Psoas muscle (tissue), 7 donors: ENCODE measurements at regions not wholly inside any gene's neighbourhood (a gene's known extent, or its start where the extent isn't known, plus 50 kb on each side); places are given as distances from the start of the nearest gene placed in this dataset.

Experiments used
- ATAC-seq, 4 donors: fragments of 200-7000 bp; cut with Tn5 transposase; one replicate each; pipeline ENCODE4 v1.9.1; 2020; ENCODE audit warnings: moderate library complexity in 3 of 4, mild to moderate bottlenecking in 2 of 4
- DNase-seq, 2 donors: peaks; one replicate each; pipeline ENCODE4 v3.0.0-alpha.2; 2020
- H3K27ac ChIP-seq: fragments of 200-600 bp; one replicate; pipeline ENCODE4 v1.8.0; 2022
- H3K27me3 ChIP-seq, 3 donors: fragments of 200-600 bp in 1 of 3; one replicate each; pipeline versions ENCODE4 v1.6.1 to v1.8.0; 2013 to 2022; ENCODE audit warnings: low read length in 2 of 3, mild to moderate bottlenecking in 2 of 3, moderate library complexity in 1 of 3; ENCODE audit not compliant: insufficient read depth in 3 of 3
- H3K36me3 ChIP-seq, 2 donors: fragments of 200-600 bp in 1 of 2; one replicate each; pipeline versions ENCODE4 v1.6.1 to v1.8.0; 2013 to 2022; ENCODE audit warnings: low read depth in 1 of 2, mild to moderate bottlenecking in 1 of 2, moderate library complexity in 1 of 2; ENCODE audit not compliant: insufficient read depth in 1 of 2
- H3K4me1 ChIP-seq: fragments of 200-600 bp; one replicate; pipeline ENCODE4 v1.8.0; 2022
- H3K4me3 ChIP-seq: fragments of 200-600 bp; one replicate; pipeline ENCODE4 v1.8.0; 2022; ENCODE audit warnings: mild to moderate bottlenecking
- H3K9me3 ChIP-seq: fragments of 200-600 bp; one replicate; pipeline ENCODE4 v1.8.0; 2022
- CTCF ChIP-seq: fragments of 200-600 bp; IDR thresholded peaks from one replicate; pipeline ENCODE4 v1.8.0; 2022; ENCODE audit warnings: antibody characterized with exemption
- WGBS, 3 donors: extraction: QIAGEN DNeasy Blood & Tissue Kit; methylation state at CpG; one replicate each; pipeline versions ENCODE4 v1.1.6 to v1.1.7; 2013; 5-methylcytosine and 5-hydroxymethylcytosine counted together
- intact Hi-C, 2 donors: fragments of 100-400 bp; cut with DNase I; formaldehyde crosslinking; loops; one replicate each; pipeline versions ENCODE4 v1.11.0 to v1.14.2; 2022
- donor health status: healthy with polysubstance abuse.
- donor health status: DM: no; HTN: no; CAD: no; lungs with moderate emphysema.
- donor health status: Bipolar disorder and iron deficiency.
- donor health status: healthy.
- donor health status: DM: yes; HTN: yes; CAD: no.
- donor health status: DM: no; HTN: no; CAD: no.
- donor health status: DM: yes; HTN: yes; CAD: no.

- Histone ChIP-seq H3K27me3 (peaks cover 4 to 71% (median 7%) of the 10 kb centered on the region in 3 donors), H3K36me3 (no peaks in the 10 kb centered on the region), H3K4me3 (no peak overlapping the region), H3K9me3 (no peaks in the 10 kb centered on the region), H3K4me1 (no peaks in the 10 kb centered on the region), H3K27ac (no peak overlapping the region)
- no peak for DNase-seq
- intact Hi-C loops = no loop called here
- WGBS, 3 donors = 81 to 83% (median 82%) methylated on average over 25 of the region's 25 CpGs
- no peak for ATAC-seq
- no peak for TF ChIP-seq CTCF
Measured at GRCh38 chr22:26914519-26915185, 257.3 kb downstream of the MIAT start.

GRCh38 chr22:26916236-26916635 is 258.8 kb downstream of the MIAT start:
- ATAC-seq (no peak), DNase-seq (no peak)
- Histone ChIP-seq H3K4me3 (no peak overlapping the region), H3K4me1 (no peaks in the 10 kb centered on the region), H3K36me3 (no peaks in the 10 kb centered on the region), H3K9me3 (no peaks in the 10 kb centered on the region), H3K27ac (no peak overlapping the region), H3K27me3 (peaks cover 4 to 67% (median 7%) of the 10 kb centered on the region in 3 donors)
- intact Hi-C loops = no loop called here
- no peak for TF ChIP-seq CTCF
- 69 to 74% (median 70%) methylated on average over 2 of the region's 2 CpGs for WGBS, 3 donors

- H3K36me3 ChIP-seq = no peaks in the 10 kb centered on the region
- intact Hi-C loops = no loop called here
- ATAC-seq = no peak
- no peak overlapping the region for H3K4me3 ChIP-seq
- DNase-seq = no peak
- H3K9me3 ChIP-seq = no peaks in the 10 kb centered on the region
- H3K4me1 ChIP-seq = no peaks in the 10 kb centered on the region
- H3K27me3 ChIP-seq = peaks cover 0 to 58% (median 7%) of the 10 kb centered on the region in 3 donors
- no peak for TF ChIP-seq CTCF
- WGBS, 3 donors = 69 to 80% (median 80%) methylated on average over 3 of the region's 3 CpGs
- no peak overlapping the region for H3K27ac ChIP-seq
Measured at GRCh38 chr22:26918226-26918625, 260.8 kb downstream of the MIAT start.

GRCh38 chr22:26921726-26922125 is 264.3 kb downstream of the MIAT start:
- Histone ChIP-seq H3K36me3 (no peaks in the 10 kb centered on the region), H3K9me3 (no peaks in the 10 kb centered on the region), H3K4me1 (no peaks in the 10 kb centered on the region), H3K27me3 (peaks cover 0 to 44% (median 0%) of the 10 kb centered on the region in 3 donors), H3K27ac (no peak overlapping the region), H3K4me3 (no peak overlapping the region)
- no peak for DNase-seq
- intact Hi-C loops = no loop called here
- ATAC-seq = no peak
- TF ChIP-seq CTCF = no peak
- 51 to 63% (median 61%) methylated on average over 2 of the region's 2 CpGs for WGBS, 3 donors

GRCh38 chr22:26922806-26923205 is 265.4 kb downstream of the MIAT start:
- no peak for TF ChIP-seq CTCF
- Histone ChIP-seq H3K4me1 (no peaks in the 10 kb centered on the region), H3K9me3 (no peaks in the 10 kb centered on the region), H3K27ac (no peak overlapping the region), H3K36me3 (no peaks in the 10 kb centered on the region), H3K4me3 (no peak overlapping the region), H3K27me3 (peaks cover 0 to 42% (median 2%) of the 10 kb centered on the region in 3 donors)
- no peak for DNase-seq
- WGBS, 3 donors = 24 to 26% (median 25%) methylated on average over 5 of the region's 5 CpGs
- intact Hi-C loops = no loop called here
- ATAC-seq = no peak
